Stimulated activated CD8-positive, alpha-beta memory T cell treated with anti-CD3 and anti-CD28 coated beads, Interleukin-12 subunit alpha, Interleukin-12 subunit beta, amount 100 ng/mL, for 1 hour (primary cell): ENCODE measurements at regions not wholly inside any gene's neighbourhood (a gene's known extent, or its start where the extent isn't known, plus 50 kb on each side); places are given as distances from the start of the nearest gene placed in this dataset.

Experiments
- DNase-seq: peaks from one replicate; pipeline ENCODE4 v3.0.0-alpha.2; 2020; ENCODE audit warnings: low read depth

DNA sequence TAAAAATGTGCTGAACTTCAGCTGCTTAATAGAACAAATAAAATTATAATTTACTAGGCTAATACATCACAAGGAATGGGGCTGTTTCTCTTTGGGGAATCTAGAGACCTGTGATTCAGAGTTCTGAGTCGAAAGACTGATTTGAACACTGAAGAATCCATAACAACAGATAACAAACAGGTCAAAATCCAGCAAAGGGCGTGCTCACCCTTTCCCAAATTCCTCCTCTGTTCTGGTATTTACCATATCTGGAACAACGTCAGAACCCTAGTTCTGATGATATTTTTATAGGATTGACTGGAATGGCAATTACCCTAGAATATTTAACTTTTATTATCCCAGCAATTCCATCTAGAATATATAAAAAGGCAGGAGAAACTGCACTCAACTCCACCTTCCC lies 66.0 kb upstream of the ITGA6 start:
- DNase-seq = no peak

GRCh38 chr2:172361840-172362239 lies 65.5 kb upstream of the ITGA6 start:
- DNase-seq = no peak

DNA sequence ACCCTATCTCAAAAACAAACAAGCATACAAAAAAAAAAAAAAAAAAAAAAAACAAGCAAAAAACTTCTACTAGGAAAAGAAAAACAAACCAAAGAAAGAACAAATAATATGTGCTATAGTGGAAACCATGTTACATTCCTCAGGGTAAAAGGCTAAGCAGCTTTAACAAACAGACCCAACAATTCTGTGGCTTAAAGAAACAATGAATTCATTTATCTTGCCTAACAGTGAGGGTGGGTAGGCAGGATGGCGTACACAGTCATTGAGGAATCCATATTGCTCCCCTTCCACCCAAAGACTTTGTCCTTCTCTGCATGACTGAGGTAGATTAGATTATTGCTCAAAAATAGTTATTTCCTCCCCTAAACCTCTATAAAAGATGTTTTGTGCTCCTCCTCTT lies 63.1 kb upstream of the ITGA6 start:
- no peak for DNase-seq

DNA sequence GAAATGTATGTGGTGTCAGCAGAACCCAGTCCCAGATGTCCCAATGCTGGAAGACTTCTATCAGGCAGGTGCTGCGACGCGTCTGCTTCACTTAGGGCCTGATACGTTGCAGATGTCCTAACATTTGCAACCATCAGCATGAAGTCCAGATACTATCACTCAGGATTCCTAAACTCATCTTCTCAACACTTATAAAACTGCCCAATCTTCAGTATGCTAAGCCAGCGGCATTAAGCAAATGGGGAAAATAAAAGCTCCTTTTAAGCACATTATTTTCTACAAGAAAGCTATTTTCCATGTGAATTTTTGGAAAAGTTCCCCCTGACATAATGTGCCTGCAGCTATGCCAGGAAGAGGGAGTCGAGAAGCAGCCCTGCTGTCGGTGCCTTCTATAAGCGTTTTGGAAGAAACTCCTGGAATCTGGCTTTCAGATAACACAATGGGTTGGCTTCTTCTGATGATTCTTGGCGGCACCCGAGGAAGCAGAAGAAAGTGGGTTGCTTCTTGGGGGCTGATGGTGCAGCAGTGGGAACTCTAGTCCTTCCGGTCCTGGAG lies 60.7 kb upstream of the ITGA6 start:
- no peak for DNase-seq

DNA sequence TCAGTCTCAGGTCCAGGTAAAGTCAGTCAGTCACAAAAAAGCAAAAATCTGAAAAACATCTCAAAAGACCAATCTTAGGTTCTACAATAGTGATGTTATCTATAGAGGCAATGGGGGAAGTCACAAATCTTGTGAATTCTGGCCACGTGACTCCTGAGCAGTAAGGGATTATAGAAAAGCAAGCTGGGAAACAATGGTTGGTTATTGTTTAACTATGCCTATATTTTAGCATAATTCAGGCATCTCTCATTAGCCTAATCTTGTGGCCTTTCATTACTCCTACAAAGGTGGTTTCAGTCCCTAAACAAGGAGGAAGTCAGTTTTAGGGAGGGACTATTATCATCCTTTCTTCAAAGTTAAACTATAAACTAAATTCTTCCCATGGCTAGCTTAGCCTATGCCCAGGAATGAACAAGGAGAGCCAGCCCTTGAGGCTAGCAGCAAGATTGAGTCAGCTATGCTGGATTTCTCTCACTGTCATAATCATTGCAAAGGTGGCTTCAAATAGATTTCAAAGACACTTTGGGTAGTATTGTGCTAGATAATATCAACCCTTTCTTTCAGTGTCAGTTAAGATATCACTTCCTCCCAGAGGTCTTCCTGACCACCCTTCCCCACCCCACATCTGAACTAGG lies 56.4 kb upstream of the ITGA6 start:
- no peak for DNase-seq

DNA sequence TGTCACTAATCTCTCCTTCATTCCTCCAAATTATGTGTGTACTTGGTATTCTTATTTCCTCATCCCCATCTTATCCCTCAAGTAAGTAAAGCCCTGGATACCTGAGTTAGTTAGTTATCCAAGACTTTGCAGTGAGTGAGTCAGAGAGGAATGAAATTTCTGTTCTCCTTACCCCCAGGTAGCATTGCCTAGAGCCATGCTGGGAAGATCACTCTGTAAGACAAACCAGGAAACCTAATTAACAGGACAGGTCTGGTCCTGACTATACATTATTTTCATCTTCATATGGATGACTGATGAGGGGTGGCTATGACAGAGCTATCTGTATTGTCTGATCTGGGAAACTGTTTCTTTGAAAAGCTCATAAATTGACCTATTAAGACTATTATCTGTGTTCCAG lies 55.0 kb upstream of the ITGA6 start:
- DNase-seq = no peak

DNA sequence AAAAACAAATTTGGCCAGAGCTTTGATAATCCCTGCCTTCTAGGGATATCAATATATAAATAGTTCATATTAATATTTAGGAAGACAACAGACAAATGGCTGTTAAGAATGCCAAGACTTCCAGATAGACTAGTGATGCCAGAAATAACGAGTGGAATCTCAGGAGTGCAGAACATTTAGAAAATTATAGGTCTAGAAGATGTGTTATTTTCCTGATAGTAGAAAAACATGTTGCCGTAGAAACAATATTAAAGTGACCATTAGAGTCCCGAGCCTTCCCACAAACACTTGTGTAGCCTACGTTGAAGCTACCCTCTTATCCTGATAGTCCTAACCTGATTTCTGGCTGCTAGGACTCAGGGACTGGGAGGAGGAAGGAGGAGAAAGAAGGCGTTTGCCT lies 54.3 kb upstream of the ITGA6 start:
- no peak for DNase-seq

- DNase-seq = no peak
Measured at GRCh38 chr2:172373766-172374165, 53.6 kb upstream of the ITGA6 start.

DNA sequence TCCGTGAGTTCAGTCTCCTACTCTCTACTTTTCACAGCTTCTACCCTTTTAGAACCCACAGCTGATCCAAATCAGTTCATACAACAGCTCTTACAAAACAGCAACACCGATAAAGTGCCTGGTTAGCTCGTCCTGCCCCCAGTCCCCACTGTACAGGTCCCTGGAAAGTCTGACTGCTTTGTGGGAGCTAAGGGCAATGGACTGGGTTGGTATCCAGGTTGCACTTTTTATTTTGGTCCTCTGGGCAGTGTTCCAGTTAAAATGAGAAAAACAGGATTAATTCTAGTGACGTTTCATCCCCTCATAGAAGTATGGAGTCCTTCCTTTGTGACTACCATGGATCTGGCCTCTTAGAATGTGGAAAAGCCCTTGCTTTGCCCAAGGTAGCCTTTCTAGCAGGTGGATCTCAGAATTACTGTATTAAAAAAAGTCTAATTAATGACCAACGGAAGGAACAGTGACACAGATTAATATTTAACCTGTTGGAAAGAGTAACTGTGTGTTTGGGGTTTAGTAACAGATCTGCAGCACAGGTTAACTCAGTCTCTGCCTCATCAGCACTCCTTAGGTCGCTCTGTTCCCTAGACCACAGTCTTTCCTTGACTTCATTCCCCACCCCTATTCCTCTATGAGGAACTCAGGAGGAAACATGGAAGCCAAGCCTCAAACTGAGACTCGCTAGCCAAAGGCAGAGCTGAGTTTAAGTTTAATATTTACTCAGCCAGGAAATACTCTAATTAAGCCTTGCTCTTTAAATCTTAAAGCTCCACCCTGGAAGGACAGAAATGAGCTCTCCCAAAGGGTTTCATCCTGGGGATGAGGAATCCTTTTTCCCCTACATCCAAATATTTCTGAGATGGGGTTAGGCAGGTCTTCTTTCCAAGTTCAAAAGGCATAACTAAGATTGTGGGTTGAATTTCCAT lies 52.8 kb upstream of the ITGA6 start:
- DNase-seq = no peak

GRCh38 chr2:172375251-172375650 lies 52.1 kb upstream of the ITGA6 start:
- no peak for DNase-seq

DNA sequence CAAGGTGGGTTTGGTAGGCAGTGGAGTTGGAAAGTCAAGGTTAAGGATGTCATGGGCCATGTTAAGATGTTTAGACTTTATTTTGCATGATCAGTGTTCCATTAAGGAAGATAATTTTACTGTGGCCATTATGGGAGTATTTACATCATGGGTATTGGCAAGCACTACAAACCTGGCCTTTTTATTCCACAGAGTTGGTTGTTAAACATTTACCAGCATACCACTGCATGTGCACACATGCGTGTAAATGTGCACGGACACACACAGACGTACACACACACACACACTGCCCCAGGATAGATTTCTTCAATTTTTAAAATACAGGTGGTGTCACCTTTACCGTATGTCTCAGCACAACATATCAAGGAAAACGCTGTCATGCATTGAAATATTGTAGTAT lies 51.4 kb upstream of the ITGA6 start:
- DNase-seq = no peak

- no peak for DNase-seq
Measured at GRCh38 chr2:172376505-172377125, 50.8 kb upstream of the ITGA6 start.

GRCh38 chr2:172377408-172377807 lies 50.0 kb upstream of the ITGA6 start:
- no peak for DNase-seq
